ENCODE measurements at regions not wholly inside any gene's neighbourhood (a gene's known extent, or its start where the extent isn't known, plus 50 kb on each side); places are given as distances from the start of the nearest gene placed in this dataset.
"Not testable (repeated sequence)": the region's sequence is repeated elsewhere in the genome, so short reads cannot be mapped to it uniquely, and the experiment has no call there.

DNA sequence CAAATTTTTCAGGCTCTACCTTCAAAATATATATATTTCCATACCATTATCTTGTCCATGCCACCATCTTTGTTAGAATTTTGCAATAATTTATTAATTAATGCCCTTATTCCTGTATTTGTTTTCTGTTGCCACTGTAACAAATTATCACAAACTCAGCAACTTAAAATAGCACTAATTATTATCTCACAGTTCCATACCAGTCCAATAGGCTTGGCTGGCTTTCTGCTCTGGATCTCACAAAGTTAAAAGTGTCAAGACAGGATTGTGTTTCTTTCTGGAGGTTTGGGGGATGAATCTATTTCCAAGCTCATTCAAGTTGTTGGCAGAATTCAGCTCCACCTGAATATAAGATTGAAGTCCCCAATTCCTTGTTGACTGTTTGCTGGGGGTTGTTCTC is 58.6 kb upstream of the SLC38A4 start:
- no peak for DNase-seq (ENCODE audit: low read depth)

DNA sequence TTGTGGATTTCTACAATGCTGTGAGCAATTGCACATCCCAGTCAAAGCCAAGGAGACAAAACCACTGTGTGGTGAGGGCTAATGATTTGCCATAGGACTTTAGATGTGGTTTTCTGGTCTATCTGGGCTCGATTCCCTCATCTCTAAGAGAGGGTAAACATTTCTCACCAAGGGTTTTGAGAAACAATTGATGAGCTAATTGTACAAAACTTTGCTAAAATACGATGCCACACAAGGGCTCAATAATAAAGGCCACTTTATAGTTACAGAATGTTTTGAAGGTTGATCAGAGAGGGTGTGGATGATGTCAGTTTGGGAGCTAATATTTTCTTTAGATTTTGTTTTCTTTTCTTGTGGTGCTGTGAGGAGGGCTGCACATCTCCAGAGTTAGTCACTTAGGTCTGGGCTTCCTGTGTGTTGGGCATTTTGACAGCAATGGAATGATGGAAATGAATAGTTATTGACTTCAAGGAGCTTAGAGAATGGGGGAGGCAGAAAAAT is 60.8 kb upstream of the SLC38A4 start:
- DNase-seq (ENCODE audit: low read depth): peak; percentile 69

- no peak for DNase-seq (ENCODE audit: low read depth)
These were observed 62.1 kb upstream of the SLC38A4 start for GRCh38 chr12:46887870-46888269.

DNA sequence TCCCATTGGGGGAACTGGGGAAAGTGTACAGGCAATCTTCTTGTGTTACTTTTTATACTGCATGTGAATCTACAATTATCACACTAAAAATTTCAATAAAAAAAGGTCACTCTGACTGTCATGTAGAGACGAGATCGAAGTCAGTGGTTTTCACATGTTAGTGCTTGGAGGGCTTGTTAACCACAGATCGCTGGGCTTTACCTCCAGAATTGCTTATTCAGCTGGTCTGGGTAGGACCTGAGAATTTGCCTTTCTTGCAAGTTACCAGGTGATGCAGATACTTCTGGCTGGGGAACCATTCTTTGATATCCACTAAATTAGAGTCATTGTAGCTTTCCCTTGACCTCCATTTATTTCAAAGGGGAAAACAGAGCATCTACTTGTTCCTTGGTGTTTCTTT is 62.8 kb upstream of the SLC38A4 start:
- DNase-seq (ENCODE audit: low read depth): no peak

DNA sequence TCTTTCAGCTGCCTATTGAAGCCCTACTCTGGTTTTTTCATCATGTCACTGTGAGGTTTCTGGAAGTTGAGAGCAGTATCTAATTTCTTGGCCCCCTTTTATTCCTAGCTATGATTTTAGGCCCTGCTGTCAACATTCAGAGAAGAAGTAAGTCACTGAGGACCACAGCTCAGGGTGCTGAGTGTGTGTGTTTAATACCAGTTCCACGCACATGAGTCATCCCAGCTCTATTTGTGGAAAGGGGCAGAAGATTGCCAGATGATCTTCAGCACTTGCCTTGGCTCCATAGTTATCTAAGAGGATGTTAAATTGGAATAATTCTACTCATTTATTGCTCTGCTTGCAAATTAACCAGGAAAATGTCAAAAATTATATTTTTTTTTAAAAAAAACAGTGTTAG is 65.5 kb upstream of the SLC38A4 start:
- DNase-seq (ENCODE audit: low read depth): no peak

GRCh38 chr12:46892034-46892705 is 66.4 kb upstream of the SLC38A4 start:
- DNase-seq (ENCODE audit: low read depth): no peak

DNA sequence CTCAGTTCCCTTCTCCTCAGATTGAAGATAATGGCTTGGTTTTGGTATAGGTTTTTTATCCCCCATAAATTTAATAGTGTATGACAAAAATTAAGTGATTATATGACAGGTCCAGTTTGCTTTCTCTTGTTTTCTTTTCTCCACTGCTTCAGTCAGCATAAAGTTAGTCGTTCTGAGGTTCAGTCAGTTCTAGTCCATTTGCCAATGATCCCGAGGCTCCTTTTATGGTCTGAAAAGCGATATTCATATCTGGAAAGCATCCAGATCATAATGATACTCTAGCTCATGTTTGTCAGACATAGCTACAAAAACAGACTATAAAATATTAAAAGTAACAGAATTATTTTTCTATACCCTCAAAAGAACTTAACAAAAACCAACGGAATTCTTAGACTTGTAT is 67.1 kb upstream of the SLC38A4 start:
- DNase-seq (ENCODE audit: low read depth): no peak

DNA sequence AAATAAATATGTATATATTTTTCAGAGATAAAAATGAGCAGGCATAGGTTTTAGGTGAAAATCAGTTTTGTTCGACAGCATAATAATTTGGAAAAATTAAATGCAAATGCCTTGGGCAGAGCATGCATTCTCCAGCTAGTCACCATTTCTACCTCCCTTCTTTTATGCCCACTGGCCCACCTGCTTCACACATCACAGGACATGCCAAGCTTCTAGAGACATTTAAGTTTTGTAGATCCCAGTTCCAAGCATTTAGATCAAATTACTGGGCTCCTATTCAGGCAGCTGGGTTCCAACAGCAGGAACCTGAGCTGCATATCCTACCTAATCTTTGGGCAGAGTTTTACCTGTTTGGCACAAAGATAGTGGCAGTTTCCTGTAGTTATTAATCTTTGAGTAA is 67.6 kb upstream of the SLC38A4 start:
- DNase-seq (ENCODE audit: low read depth): no peak

DNA sequence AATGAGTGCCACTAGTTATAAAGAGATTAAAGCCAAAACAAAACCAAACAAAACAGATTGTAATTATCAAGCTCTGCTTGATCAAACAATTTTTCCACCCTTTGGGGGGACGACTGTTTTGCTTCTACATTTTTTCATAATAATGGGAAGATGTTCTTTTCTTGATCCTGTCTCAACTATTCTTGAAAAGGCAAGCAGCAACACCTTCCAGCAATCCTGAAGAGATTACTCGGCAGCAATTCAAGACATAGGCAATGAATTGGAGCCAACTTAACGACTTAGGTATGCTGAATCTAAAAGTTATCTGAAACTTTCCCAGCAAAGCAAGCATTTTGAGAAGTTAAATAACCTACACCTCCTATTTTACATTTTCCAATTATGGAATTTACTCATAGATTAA is 69.9 kb upstream of the SLC38A4 start:
- no peak for DNase-seq (ENCODE audit: low read depth)

DNA sequence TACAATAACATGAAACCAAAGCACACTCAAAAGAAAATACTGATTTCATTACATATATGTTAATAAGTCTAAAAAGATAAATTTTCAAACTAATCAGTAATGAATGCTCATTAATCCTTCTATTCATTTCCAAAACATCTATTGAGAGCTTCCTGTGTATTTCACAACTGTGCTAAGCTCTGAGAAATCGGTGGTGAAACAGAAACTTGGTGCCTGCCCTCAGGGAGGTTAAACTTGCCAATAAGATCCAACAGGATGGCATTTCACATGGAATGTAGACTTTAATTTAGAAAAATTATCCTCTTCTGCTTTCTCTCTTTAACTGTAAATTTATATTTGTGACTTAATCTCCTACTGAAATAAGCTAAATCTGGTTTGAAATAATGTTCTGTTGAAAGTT is 70.9 kb upstream of the SLC38A4 start:
- no peak for DNase-seq (ENCODE audit: low read depth)

DNA sequence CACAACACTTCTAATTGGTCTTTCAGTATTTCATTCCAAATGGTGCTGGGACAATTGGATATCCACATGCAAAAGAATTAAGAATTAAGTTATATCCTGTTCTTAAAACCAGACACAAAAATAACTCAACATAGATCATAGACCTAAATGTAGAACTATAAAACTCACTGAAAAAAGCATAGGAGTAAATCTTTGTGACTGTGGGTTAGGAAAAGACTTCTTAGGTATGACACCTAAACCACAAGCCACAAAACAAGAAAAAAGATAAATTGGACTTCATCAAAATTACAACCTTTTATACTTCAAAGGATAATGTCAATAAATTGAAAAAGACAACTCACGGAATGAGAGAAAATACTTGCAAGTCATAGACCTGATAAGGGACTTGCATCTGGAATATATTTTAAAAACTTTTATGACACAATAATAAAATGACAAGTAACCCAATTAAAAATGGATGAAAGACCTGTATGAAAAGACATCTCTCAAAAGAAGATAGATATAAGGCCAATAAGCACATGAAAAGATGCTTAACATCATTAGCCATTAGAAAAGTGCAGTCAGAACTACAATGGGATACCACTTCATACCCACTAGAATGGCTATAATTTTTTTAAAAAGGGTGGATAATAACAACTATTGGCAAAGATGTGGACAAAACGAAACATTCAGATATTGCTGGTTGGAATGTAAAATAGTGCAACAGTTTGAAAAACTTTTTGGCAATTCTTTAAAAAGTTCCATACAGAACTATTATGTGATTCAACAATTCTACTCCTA is 72.5 kb upstream of the SLC38A4 start:
- no peak for DNase-seq (ENCODE audit: low read depth)

- no peak for DNase-seq (ENCODE audit: low read depth)
These were observed 73.2 kb upstream of the SLC38A4 start for GRCh38 chr12:46898989-46899388.

- no peak for DNase-seq (ENCODE audit: low read depth)
These were observed 75.1 kb upstream of the SLC38A4 start for GRCh38 chr12:46900734-46901463.

- no peak for DNase-seq (ENCODE audit: low read depth)
These were observed 75.8 kb upstream of the SLC38A4 start for GRCh38 chr12:46901464-46902205.

DNA sequence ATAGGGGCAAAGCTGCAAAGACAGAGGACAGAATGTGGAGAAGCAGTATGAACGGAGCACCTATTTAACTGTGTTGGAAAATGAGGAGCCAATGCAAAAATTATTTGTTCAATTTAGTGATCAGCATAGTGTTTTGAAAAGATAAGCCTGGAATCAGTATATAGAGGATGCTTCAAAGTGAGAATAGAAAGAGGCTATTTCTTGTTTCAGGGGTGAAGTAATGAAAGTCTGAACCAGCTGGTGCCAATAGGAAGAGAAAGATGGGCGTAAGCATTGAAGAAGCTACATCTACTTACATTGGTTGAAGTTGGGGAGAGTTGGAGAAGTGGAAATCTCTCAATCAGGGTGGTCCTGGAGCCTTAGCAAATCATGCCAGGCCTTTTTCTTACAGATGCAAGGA is 77.3 kb upstream of the SLC38A4 start:
- DNase-seq (ENCODE audit: low read depth): no peak

GRCh38 chr12:46904406-46905238 is 78.8 kb upstream of the SLC38A4 start:
- no peak for DNase-seq (ENCODE audit: low read depth)

DNA sequence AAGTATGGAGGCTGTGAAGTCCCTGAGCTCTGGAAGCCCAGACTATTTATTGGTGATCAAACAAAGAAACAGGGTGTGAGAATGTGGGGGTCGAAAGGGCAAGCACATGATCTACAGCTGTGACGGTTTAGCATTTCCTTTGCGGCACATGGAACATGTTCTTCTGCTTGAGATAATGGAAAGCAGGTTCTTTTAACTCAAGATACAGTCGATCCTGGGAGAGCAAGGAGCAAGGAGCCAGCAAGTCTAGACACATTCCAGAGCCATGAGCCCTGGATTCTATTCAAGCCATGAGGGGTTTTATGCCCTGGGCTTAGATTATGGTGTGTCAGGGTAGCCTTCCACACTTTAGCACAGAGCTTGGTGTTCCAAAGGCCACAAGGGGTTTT is 79.4 kb upstream of the SLC38A4 start:
- not testable (repeated sequence) for DNase-seq (ENCODE audit: low read depth)

- no peak for DNase-seq (ENCODE audit: low read depth)
These were observed 82.0 kb upstream of the SLC38A4 start for GRCh38 chr12:46907791-46908190.

GRCh38 chr12:46908236-46908935 is 82.6 kb upstream of the SLC38A4 start:
- peak; percentile 22 for DNase-seq (ENCODE audit: low read depth)

DNA sequence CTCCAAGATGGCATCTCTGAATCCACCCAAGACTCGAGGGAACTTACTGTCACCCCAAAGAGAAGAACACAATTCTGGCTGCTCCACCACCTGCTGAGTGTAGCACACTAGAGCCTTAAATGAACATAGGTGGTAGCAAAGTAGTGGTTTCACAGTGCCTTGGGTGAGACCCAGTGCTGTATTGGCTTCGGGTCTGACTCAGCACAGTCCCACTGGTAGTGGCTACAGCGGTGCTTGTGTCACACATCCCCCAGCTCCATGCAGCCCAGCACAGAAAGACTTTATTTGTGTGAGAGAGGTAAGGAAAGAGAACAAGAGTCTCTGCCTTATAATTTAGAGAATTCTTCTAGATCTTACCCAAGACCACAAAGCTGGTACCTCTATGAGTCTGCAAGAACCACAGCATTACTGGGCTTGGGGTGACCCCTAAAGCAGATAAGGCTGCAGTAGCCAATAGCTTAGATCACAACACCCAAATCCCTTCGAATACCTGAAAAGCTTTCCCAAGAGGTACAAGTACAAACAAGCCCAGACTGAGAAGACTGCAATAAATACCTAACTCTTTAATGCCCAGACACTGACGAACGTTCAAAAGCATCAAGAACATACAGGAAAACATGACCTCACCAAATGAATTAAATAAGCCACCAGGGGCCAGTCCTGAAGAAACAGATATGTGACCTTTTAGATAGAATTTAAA is 83.3 kb upstream of the SLC38A4 start:
- DNase-seq (ENCODE audit: low read depth): no peak

Measured in stromal cell of bone marrow (primary cell).